DND-41 (cell line): ENCODE measurements at regions not wholly inside any gene's neighbourhood (a gene's known extent, or its start where the extent isn't known, plus 50 kb on each side); places are given as distances from the start of the nearest gene placed in this dataset.

Experiments
- EZH2 ChIP-seq: IDR thresholded peaks from 3 replicates; pipeline ENCODE4 v1.6.1; 2012; ENCODE audit warnings: borderline replicate concordance, low read depth, mild to moderate bottlenecking, moderate library complexity, low read length, inconsistent platforms; ENCODE audit not compliant: severe bottlenecking
- TF ChIP-seq, protein P1 (sequence below): IDR thresholded peaks from 2 replicates; pipeline ENCODE4 v1.5.1; 2012; ENCODE audit warnings: borderline replicate concordance, low read length, moderate library complexity, mild to moderate bottlenecking; ENCODE audit not compliant: poor library complexity, severe bottlenecking; ENCODE audit errors: extremely low read depth

GRCh38 chr13:73497430-73497829, 438.6 kb downstream of the KLF5 start:
- TF ChIP-seq, protein P1, sequence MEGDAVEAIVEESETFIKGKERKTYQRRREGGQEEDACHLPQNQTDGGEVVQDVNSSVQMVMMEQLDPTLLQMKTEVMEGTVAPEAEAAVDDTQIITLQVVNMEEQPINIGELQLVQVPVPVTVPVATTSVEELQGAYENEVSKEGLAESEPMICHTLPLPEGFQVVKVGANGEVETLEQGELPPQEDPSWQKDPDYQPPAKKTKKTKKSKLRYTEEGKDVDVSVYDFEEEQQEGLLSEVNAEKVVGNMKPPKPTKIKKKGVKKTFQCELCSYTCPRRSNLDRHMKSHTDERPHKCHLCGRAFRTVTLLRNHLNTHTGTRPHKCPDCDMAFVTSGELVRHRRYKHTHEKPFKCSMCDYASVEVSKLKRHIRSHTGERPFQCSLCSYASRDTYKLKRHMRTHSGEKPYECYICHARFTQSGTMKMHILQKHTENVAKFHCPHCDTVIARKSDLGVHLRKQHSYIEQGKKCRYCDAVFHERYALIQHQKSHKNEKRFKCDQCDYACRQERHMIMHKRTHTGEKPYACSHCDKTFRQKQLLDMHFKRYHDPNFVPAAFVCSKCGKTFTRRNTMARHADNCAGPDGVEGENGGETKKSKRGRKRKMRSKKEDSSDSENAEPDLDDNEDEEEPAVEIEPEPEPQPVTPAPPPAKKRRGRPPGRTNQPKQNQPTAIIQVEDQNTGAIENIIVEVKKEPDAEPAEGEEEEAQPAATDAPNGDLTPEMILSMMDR: no peak
- no peak for TF ChIP-seq EZH2
